HG02759 (cell line): ENCODE measurements at regions not wholly inside any gene's neighbourhood (a gene's known extent, or its start where the extent isn't known, plus 50 kb on each side); places are given as distances from the start of the nearest gene placed in this dataset.

Source experiments
- ATAC-seq: cut with Tn5 transposase; IDR thresholded peaks from one replicate; pipeline ENCODE4 v1.9.1; 2021; ENCODE audit warnings: mild to moderate bottlenecking, moderate library complexity; ENCODE audit not compliant: unreplicated experiment

- ATAC-seq = no peak
These were observed 336.8 kb upstream of the MCTP2 start for GRCh38 chr15:93894438-93895036.

GRCh38 chr15:93887151-93887550 lies 344.2 kb upstream of the MCTP2 start:
- ATAC-seq = no peak

- no peak for ATAC-seq
These were observed 348.6 kb upstream of the MCTP2 start for GRCh38 chr15:93882779-93883178.

GRCh38 chr15:93882141-93882540 lies 349.2 kb upstream of the MCTP2 start:
- ATAC-seq = no peak

GRCh38 chr15:93881310-93881709 lies 350.1 kb upstream of the MCTP2 start:
- no peak for ATAC-seq

GRCh38 chr15:93880358-93880757 lies 351.0 kb upstream of the MCTP2 start:
- no peak for ATAC-seq

- no peak for ATAC-seq
These were observed 360.8 kb upstream of the MCTP2 start for GRCh38 chr15:93870583-93870982.

GRCh38 chr15:93866948-93867347 lies 364.4 kb upstream of the MCTP2 start:
- no peak for ATAC-seq

GRCh38 chr15:93866476-93866875 lies 364.9 kb upstream of the MCTP2 start:
- ATAC-seq = no peak

GRCh38 chr15:93865586-93865985 lies 365.8 kb upstream of the MCTP2 start:
- no peak for ATAC-seq

GRCh38 chr15:93862791-93863190 lies 368.6 kb upstream of the MCTP2 start:
- no peak for ATAC-seq

GRCh38 chr15:93861956-93862741 lies 369.2 kb upstream of the MCTP2 start:
- no peak for ATAC-seq

- no peak for ATAC-seq
These were observed 369.9 kb upstream of the MCTP2 start for GRCh38 chr15:93861413-93861812.

- ATAC-seq = no peak
These were observed 370.7 kb upstream of the MCTP2 start for GRCh38 chr15:93860701-93861100.

- no peak for ATAC-seq
These were observed 372.2 kb upstream of the MCTP2 start for GRCh38 chr15:93859176-93859575.

GRCh38 chr15:93855181-93855826 lies 376.1 kb upstream of the MCTP2 start:
- ATAC-seq = no peak

GRCh38 chr15:93854088-93854487 lies 377.3 kb upstream of the MCTP2 start:
- ATAC-seq = no peak

- ATAC-seq = no peak
These were observed 378.6 kb upstream of the MCTP2 start for GRCh38 chr15:93852761-93853160.

GRCh38 chr15:93848490-93848889 lies 382.9 kb upstream of the MCTP2 start:
- no peak for ATAC-seq

GRCh38 chr15:93848076-93848475 lies 383.3 kb upstream of the MCTP2 start:
- ATAC-seq = no peak

GRCh38 chr15:93846148-93846547 lies 385.2 kb upstream of the MCTP2 start:
- no peak for ATAC-seq

GRCh38 chr15:93837450-93837849 lies 393.9 kb upstream of the MCTP2 start:
- ATAC-seq = no peak
